HEK293 (cell line): ENCODE measurements at regions not wholly inside any gene's neighbourhood (a gene's known extent, or its start where the extent isn't known, plus 50 kb on each side); places are given as distances from the start of the nearest gene placed in this dataset.

ENCODE experiments used
- CTCF ChIA-PET: fragments of 350-600 bp; formaldehyde crosslinking; extraction: SDS; loops from one replicate; lab custom pipeline; 2021; ENCODE audit warnings: antibody characterized with exemption; lab: Yijun Ruan, JAX
- POLR2A ChIA-PET: fragments of 300-600 bp; formaldehyde crosslinking; extraction: SDS; loops from one replicate; lab custom pipeline; 2020; ENCODE audit warnings: antibody characterized with exemption, inconsistent platforms; lab: Yijun Ruan, JAX
- H3K27ac ChIP-seq: fragments of 200-500 bp; sonication (Bioruptor generic); 2 replicates; pipeline ENCODE4 v1.5.1; 2014; ENCODE audit warnings: low read depth, low read length, control low read depth, inconsistent platforms; ENCODE audit errors: extremely low read depth
- H3K36me3 ChIP-seq, 2 experiments: fragments of 200-500 bp in 1 of 2; sonication (Bioruptor generic) in 1 of 2; 1 replicate in 1 of 2; 2 replicates in 1 of 2; pipeline ENCODE4 v1.5.1; 2014 to 2017; ENCODE audit warnings: inconsistent platforms in 2 of 2, low read length in 2 of 2; ENCODE audit not compliant: control insufficient read depth in 2 of 2, insufficient read depth in 1 of 2
- H3K4me1 ChIP-seq: fragments of 200-500 bp; sonication (Bioruptor generic); 2 replicates; pipeline ENCODE4 v1.5.1; 2014; ENCODE audit warnings: mild to moderate bottlenecking, low read length, inconsistent platforms; ENCODE audit not compliant: control insufficient read depth, insufficient read depth
- H3K4me3 ChIP-seq: 2 replicates; pipeline ENCODE4 v1.5.1; 2011; ENCODE audit warnings: low read depth, mild to moderate bottlenecking, control low read depth, low read length, moderate library complexity
- H3K9me3 ChIP-seq: fragments of 200-500 bp; sonication (Bioruptor generic); 2 replicates; pipeline ENCODE4 v1.5.1; 2014; ENCODE audit warnings: low read depth, low read length, inconsistent platforms; ENCODE audit not compliant: control insufficient read depth, insufficient read depth
- GLI4 ChIP-seq: fragments of 450-650 bp; formaldehyde crosslinking; IDR thresholded peaks from 2 replicates; pipeline ENCODE4 v1.5.1; 2016; ENCODE audit warnings: missing biosample characterization, missing genetic modification characterization
- PATZ1 ChIP-seq: fragments of 450-650 bp; formaldehyde crosslinking; IDR thresholded peaks from 2 replicates; pipeline ENCODE4 v1.5.1; 2016; ENCODE audit warnings: missing biosample characterization, missing genetic modification characterization
- REPIN1 ChIP-seq: fragments of 450-650 bp; formaldehyde crosslinking; IDR thresholded peaks from 2 replicates; pipeline ENCODE4 v1.5.1; 2017; ENCODE audit warnings: missing biosample characterization, missing genetic modification characterization, low read depth
- SETDB1 ChIP-seq: IDR thresholded peaks from one replicate; pipeline ENCODE4 v1.6.1; 2017; ENCODE audit warnings: mild to moderate bottlenecking, low read length, moderate library complexity, mixed read lengths; ENCODE audit not compliant: insufficient read length
- SP7 ChIP-seq: fragments of 450-650 bp; formaldehyde crosslinking; IDR thresholded peaks from 2 replicates; pipeline ENCODE4 v1.5.1; 2016; ENCODE audit warnings: missing biosample characterization, missing genetic modification characterization
- YY1 ChIP-seq: fragments of 450-650 bp; formaldehyde crosslinking; IDR thresholded peaks from 2 replicates; pipeline ENCODE4 v1.5.1; 2018; ENCODE audit warnings: missing biosample characterization, missing genetic modification characterization
- ZBTB48 ChIP-seq: fragments of 450-650 bp; formaldehyde crosslinking; IDR thresholded peaks from 2 replicates; pipeline ENCODE4 v1.5.1; 2016; ENCODE audit warnings: missing biosample characterization, missing genetic modification characterization
- ZNF274 ChIP-seq, 2 experiments: fragments of 200-500 bp in 1 of 2; fragments of 450-650 bp in 1 of 2; sonication (Bioruptor generic) in 1 of 2; formaldehyde crosslinking in 1 of 2; IDR thresholded peaks; 2 replicates each; pipeline versions ENCODE4 v1.5.1 to v1.6.1; 2014 to 2016; ENCODE audit warnings: borderline replicate concordance in 1 of 2, inconsistent platforms in 1 of 2, low read length in 1 of 2, missing biosample characterization in 1 of 2, missing genetic modification characterization in 1 of 2
- ZNF571 ChIP-seq: fragments of 450-650 bp; formaldehyde crosslinking; IDR thresholded peaks from 2 replicates; pipeline ENCODE4 v1.5.0; 2017; ENCODE audit warnings: missing biosample characterization, missing genetic modification characterization
- ZNF596 ChIP-seq: fragments of 450-650 bp; IDR thresholded peaks from 2 replicates; pipeline ENCODE4 v1.5.0; 2018; ENCODE audit warnings: missing biosample characterization, mild to moderate bottlenecking, missing genetic modification characterization, moderate library complexity
- ZNF654 ChIP-seq: fragments of 450-650 bp; formaldehyde crosslinking; IDR thresholded peaks from 2 replicates; pipeline ENCODE4 v1.5.1; 2016; ENCODE audit warnings: low read depth, missing biosample characterization, missing genetic modification characterization
- ZNF670 ChIP-seq: fragments of 450-650 bp; formaldehyde crosslinking; IDR thresholded peaks from 2 replicates; pipeline ENCODE4 v1.5.1; 2016; ENCODE audit warnings: missing biosample characterization, missing genetic modification characterization, low read depth
- ZSCAN30 ChIP-seq: fragments of 450-650 bp; IDR thresholded peaks from 2 replicates; pipeline ENCODE4 v1.5.1; 2018; ENCODE audit warnings: missing biosample characterization, mild to moderate bottlenecking, missing genetic modification characterization, moderate library complexity
- TF ChIP-seq, protein P1 (sequence below): fragments of 450-650 bp; formaldehyde crosslinking; IDR thresholded peaks from 2 replicates; pipeline ENCODE4 v1.5.1; 2016; ENCODE audit warnings: missing biosample characterization, missing genetic modification characterization
- TF ChIP-seq, protein P2 (sequence below): fragments of 450-650 bp; formaldehyde crosslinking; IDR thresholded peaks from 2 replicates; pipeline ENCODE4 v1.5.1; 2017; ENCODE audit warnings: missing biosample characterization, missing genetic modification characterization

DNA sequence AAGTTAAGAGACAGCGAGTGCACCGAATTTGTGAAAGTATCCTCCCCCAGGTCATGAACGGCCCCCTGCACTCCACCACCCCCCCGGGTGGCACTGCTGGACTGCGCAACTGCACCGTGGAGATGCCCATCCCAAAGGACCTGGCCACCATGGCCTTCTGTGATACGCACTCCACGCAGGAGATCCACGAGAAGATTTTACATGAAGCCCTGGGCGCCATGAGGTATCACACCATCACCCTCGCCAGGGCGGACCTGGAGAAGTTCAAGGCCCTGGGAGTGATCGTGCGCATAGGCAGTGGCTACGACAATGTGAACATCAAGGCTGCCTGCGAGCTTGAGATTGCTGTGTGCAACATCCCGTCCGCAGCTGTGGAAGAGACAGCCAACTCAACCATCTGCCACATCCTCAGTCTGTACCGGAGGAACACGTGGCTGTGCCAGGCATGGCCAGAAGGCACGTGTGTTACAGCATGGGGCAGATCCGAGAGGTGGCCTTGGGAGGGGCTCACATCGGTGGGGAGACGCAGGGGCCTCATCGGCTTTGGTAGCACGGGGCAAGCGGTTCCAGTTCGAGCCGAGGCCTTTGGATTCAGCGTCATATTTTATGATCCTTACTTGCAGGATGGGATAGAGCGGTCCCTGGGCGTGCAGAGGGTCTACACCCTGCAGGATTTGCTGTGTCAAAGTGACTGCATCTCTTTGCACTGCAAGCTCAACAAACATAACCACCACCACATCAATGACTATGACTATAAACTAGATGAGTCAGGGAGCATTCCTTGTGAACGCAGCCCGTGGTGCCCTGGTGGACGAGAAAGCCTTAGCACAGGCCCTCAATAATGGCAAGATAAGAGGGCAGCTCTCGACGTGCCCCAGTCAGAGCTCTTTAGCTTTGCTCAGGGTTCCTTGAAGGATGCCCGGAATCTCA is 290.8 kb upstream of the MC4R start (continued):
- TF ChIP-seq PATZ1 (tag by site-specific recombination) (no peak), GLI4 (tag by site-specific recombination) (no peak), ZSCAN30 (no peak)

- TF ChIP-seq, protein P1, sequence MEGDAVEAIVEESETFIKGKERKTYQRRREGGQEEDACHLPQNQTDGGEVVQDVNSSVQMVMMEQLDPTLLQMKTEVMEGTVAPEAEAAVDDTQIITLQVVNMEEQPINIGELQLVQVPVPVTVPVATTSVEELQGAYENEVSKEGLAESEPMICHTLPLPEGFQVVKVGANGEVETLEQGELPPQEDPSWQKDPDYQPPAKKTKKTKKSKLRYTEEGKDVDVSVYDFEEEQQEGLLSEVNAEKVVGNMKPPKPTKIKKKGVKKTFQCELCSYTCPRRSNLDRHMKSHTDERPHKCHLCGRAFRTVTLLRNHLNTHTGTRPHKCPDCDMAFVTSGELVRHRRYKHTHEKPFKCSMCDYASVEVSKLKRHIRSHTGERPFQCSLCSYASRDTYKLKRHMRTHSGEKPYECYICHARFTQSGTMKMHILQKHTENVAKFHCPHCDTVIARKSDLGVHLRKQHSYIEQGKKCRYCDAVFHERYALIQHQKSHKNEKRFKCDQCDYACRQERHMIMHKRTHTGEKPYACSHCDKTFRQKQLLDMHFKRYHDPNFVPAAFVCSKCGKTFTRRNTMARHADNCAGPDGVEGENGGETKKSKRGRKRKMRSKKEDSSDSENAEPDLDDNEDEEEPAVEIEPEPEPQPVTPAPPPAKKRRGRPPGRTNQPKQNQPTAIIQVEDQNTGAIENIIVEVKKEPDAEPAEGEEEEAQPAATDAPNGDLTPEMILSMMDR (tag by site-specific recombination): no peak
- TF ChIP-seq REPIN1 (no peak), SETDB1 (no peak), SP7 (tag by site-specific recombination) (no peak), ZNF274 (IDR thresholded peaks at IDR 0.05; ENCODE audit: low read length) (no peak), ZNF274 (tag by site-specific recombination; IDR thresholded peaks at IDR 0.05; ENCODE audit: borderline replicate concordance) (no peak), ZNF596 (tag by site-specific recombination) (no peak), ZNF571 (no peak)
- TF ChIP-seq, protein P2, sequence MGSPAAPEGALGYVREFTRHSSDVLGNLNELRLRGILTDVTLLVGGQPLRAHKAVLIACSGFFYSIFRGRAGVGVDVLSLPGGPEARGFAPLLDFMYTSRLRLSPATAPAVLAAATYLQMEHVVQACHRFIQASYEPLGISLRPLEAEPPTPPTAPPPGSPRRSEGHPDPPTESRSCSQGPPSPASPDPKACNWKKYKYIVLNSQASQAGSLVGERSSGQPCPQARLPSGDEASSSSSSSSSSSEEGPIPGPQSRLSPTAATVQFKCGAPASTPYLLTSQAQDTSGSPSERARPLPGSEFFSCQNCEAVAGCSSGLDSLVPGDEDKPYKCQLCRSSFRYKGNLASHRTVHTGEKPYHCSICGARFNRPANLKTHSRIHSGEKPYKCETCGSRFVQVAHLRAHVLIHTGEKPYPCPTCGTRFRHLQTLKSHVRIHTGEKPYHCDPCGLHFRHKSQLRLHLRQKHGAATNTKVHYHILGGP (tag by site-specific recombination): no peak
- POLR2A ChIA-PET: no interaction called here
- Histone ChIP-seq H3K9me3 (no peaks in the 10 kb centered on the region), H3K4me1 (no peaks in the 10 kb centered on the region), H3K4me3 (no peak overlapping the region), H3K27ac (no peak overlapping the region), H3K36me3 (no peaks in the 10 kb centered on the region)
- CTCF ChIA-PET: no interaction called here
Measured at GRCh38 chr18:60664736-60665135, 292.2 kb upstream of the MC4R start.

DNA sequence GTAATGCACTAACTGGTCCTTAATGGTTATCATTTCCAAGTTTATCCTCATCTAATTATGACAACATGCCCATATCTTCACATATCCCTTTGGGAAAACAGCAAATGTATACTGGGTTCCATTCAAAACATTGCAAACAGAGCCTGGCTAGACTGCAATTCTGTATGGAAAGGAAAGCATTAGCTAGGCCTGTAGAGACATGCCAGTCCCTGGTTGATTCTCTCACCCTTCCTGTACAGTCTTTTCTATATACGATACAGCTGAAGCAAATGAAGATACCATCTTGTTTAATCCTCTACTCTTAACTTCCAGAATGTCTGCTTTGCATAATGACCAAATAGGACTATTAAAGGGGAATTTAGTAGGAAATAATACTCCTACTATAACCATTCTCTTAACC is 294.4 kb upstream of the MC4R start:
- Histone ChIP-seq H3K4me3 (no peak overlapping the region), H3K9me3 (no peaks in the 10 kb centered on the region), H3K4me1 (no peaks in the 10 kb centered on the region), H3K27ac (no peak overlapping the region), H3K36me3 (no peaks in the 10 kb centered on the region)
- TF ChIP-seq ZBTB48 (tag by site-specific recombination) (no peak), YY1 (tag by site-specific recombination) (no peak)
- CTCF ChIA-PET: no interaction called here
- POLR2A ChIA-PET: no interaction called here

- Histone ChIP-seq H3K36me3 (no peaks in the 10 kb centered on the region), H3K9me3 (no peaks in the 10 kb centered on the region), H3K4me1 (no peaks in the 10 kb centered on the region), H3K27ac (no peak overlapping the region), H3K4me3 (no peak overlapping the region)
- TF ChIP-seq ZNF654 (0 out of 2 replicates have a peak, but pooled peaks have one; percentile 3), ZNF670 (tag by site-specific recombination) (no peak)
- ChIA-PET POLR2A (no interaction called here), CTCF (interaction anchor here (0.9 kb wide), 1 partner anchor 654 kb away, joined by 3 read pairs; no protein-coding TSS in a partner anchor)
Measured at GRCh38 chr18:60668583-60668982, 296.0 kb upstream of the MC4R start.
